ENCODE measurements at regions not wholly inside any gene's neighbourhood (a gene's known extent, or its start where the extent isn't known, plus 50 kb on each side); places are given as distances from the start of the nearest gene placed in this dataset.

GRCh38 chr4:125116431-125116830 lies 198.3 kb upstream of the FAT4 start:
- TF ChIP-seq CTCF (IDR thresholded peaks at IDR 0.05), result no peak
- TF ChIP-seq POLR2A (IDR thresholded peaks at IDR 0.05), result no peak
- no peak for TF ChIP-seq POLR2AphosphoS5 (IDR thresholded peaks at IDR 0.05)
- no peak for TF ChIP-seq EP300 (IDR thresholded peaks at IDR 0.05)
